Coronary artery (tissue), 2 donors: ENCODE measurements at regions not wholly inside any gene's neighbourhood (a gene's known extent, or its start where the extent isn't known, plus 50 kb on each side); places are given as distances from the start of the nearest gene placed in this dataset.

Source experiments
- DNase-seq: peaks from one replicate; pipeline ENCODE4 v3.0.0-alpha.2; 2017; ENCODE audit warnings: low spot score
- H3K27ac ChIP-seq, 2 donors: fragments of 200-600 bp; sonication (generic); one replicate each; pipeline ENCODE4 v1.5.1; 2016 to 2019
- H3K4me3 ChIP-seq: fragments of 200-600 bp; sonication (generic); 2 replicates; pipeline ENCODE4 v1.5.1; 2016; ENCODE audit warnings: mild to moderate bottlenecking, moderate library complexity
- TF ChIP-seq, protein P1 (sequence below): fragments of 200-600 bp; sonication (generic); IDR thresholded peaks from one replicate; pipeline ENCODE4 v1.5.1; 2019; ENCODE audit warnings: antibody characterized with exemption

- DNase-seq = no peak
- H3K27ac ChIP-seq = no peak overlapping the region
- TF ChIP-seq, protein P1, sequence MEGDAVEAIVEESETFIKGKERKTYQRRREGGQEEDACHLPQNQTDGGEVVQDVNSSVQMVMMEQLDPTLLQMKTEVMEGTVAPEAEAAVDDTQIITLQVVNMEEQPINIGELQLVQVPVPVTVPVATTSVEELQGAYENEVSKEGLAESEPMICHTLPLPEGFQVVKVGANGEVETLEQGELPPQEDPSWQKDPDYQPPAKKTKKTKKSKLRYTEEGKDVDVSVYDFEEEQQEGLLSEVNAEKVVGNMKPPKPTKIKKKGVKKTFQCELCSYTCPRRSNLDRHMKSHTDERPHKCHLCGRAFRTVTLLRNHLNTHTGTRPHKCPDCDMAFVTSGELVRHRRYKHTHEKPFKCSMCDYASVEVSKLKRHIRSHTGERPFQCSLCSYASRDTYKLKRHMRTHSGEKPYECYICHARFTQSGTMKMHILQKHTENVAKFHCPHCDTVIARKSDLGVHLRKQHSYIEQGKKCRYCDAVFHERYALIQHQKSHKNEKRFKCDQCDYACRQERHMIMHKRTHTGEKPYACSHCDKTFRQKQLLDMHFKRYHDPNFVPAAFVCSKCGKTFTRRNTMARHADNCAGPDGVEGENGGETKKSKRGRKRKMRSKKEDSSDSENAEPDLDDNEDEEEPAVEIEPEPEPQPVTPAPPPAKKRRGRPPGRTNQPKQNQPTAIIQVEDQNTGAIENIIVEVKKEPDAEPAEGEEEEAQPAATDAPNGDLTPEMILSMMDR = no peak
- H3K4me3 ChIP-seq = no peak overlapping the region
Measured at GRCh38 chr16:73390936-73391335, 343.0 kb upstream of the ZFHX3 start.

DNA sequence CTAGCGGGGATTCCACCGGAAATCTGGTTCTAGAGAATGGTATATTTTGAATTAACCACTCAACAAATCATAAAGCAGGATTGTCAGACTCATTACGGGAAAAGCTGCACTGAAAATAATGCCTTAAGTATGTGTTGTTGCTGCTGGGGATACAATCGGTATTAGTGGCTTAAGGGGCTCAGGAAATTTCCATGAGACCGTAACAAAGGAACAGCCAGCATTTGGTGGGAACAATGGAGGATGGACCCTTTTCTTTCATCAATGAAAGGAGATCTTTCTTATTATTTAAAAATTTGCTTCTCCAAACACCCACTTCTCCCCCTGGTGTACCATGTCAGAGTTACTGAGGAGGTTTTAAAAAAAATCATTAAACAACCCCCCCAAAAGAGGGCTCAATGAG is 342.6 kb upstream of the ZFHX3 start:
- Histone ChIP-seq H3K4me3 (no peak overlapping the region), H3K27ac (no peak overlapping the region)
- TF ChIP-seq, protein P1 = no peak
- DNase-seq = no peak

DNA sequence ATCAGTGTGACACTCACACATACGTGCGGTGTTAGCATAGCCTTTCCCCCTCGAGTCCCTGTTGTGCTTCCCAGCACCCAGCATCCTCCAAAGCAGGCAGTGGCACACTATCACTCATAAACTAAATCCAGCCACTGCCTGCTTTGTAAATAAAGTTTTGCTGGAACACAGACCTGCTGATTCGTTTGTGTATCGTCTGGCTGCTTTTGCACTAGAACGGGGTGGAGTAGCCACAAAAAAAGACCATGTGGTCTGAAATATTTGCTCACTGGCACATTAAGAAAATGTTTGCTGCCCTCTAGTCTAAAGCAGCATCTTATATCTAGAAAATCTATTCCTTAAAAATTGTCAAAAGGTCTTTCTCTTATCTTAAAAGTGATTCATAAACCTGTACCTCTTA is 341.2 kb upstream of the ZFHX3 start:
- no peak overlapping the region for H3K4me3 ChIP-seq
- no peak for DNase-seq
- TF ChIP-seq, protein P1 = no peak
- H3K27ac ChIP-seq = no peak overlapping the region

- Histone ChIP-seq H3K27ac (no peak overlapping the region), H3K4me3 (no peak overlapping the region)
- DNase-seq = no peak
- TF ChIP-seq, protein P1 = no peak
Measured at GRCh38 chr16:73387979-73388378, 340.1 kb upstream of the ZFHX3 start.

GRCh38 chr16:73385696-73386095 is 337.8 kb upstream of the ZFHX3 start:
- TF ChIP-seq, protein P1 = no peak
- Histone ChIP-seq H3K27ac (no peak overlapping the region), H3K4me3 (no peak overlapping the region)
- DNase-seq = no peak

GRCh38 chr16:73384506-73385089 is 336.7 kb upstream of the ZFHX3 start:
- no peak overlapping the region for H3K4me3 ChIP-seq

DNA sequence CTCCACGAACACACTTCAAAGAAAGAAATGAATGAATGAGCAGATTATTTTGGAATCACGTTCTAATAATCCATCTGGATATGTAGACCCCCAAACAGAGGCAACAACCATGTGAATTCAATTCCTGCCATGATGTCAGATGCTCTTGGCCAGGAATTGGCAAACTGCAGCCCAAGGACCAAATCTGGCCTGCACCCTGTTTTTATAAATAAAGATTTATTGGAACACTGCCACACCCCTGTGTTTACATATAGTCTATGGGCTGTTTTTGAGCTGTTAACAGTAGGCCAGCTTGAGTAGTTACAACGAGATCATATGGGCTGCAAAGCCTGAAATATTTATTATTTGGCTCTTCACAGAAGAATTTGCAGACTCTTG is 336.0 kb upstream of the ZFHX3 start:
- Histone ChIP-seq H3K4me3 (no peak overlapping the region), H3K27ac (no peak overlapping the region)
- TF ChIP-seq, protein P1 = no peak
- DNase-seq = no peak

More at GRCh38 chr16:73384506-73385089, 336.7 kb upstream of the ZFHX3 start:
- H3K27ac ChIP-seq = peak overlapping the region in 1 of 2 donors; percentile 7
- DNase-seq = no peak
- TF ChIP-seq, protein P1 = no peak
